GM12878 (cell line): ENCODE measurements at regions not wholly inside any gene's neighbourhood (a gene's known extent, or its start where the extent isn't known, plus 50 kb on each side); places are given as distances from the start of the nearest gene placed in this dataset.

Experiments
- ATF7 ChIP-seq: fragments of 450-650 bp; IDR thresholded peaks from 2 replicates; pipeline ENCODE4 v1.6.1; 2016; ENCODE audit warnings: low read depth, mild to moderate bottlenecking
- CREM ChIP-seq: IDR thresholded peaks from 2 replicates; pipeline ENCODE4 v1.6.1; 2014; ENCODE audit warnings: antibody characterized with exemption, low read depth
- IKZF2 ChIP-seq, 2 experiments: fragments of 450-650 bp; IDR thresholded peaks; 2 replicates each; pipeline ENCODE4 v1.6.1; 2017; ENCODE audit warnings: mild to moderate bottlenecking in 2 of 2, moderate library complexity in 2 of 2
- NR2C2 ChIP-seq: IDR thresholded peaks from 2 replicates; pipeline ENCODE4 v1.6.1; 2011; ENCODE audit warnings: borderline replicate concordance, low read depth; ENCODE audit not compliant: control insufficient read depth, insufficient read length
- REST ChIP-seq: IDR thresholded peaks from 2 replicates; pipeline ENCODE4 v1.6.1; 2012; ENCODE audit warnings: mild to moderate bottlenecking, low read depth, low read length
- RFX5 ChIP-seq: IDR thresholded peaks from 2 replicates; pipeline ENCODE4 v1.6.1; 2011; ENCODE audit warnings: low read depth, low read length, improper control_type of control experiment
- SIN3A ChIP-seq: IDR thresholded peaks from 2 replicates; pipeline ENCODE4 v1.6.1; 2012; ENCODE audit warnings: low read depth, low read length, improper control_type of control experiment
- SREBF1 ChIP-seq: IDR thresholded peaks from 2 replicates; pipeline ENCODE4 v1.6.1; 2012; ENCODE audit warnings: mild to moderate bottlenecking, low read length
- ZNF24 ChIP-seq: fragments of 450-650 bp; IDR thresholded peaks from 2 replicates; pipeline ENCODE4 v1.6.1; 2017; ENCODE audit warnings: antibody characterized with exemption, mild to moderate bottlenecking
- ZNF592 ChIP-seq: fragments of 450-650 bp; IDR thresholded peaks from 2 replicates; pipeline ENCODE4 v1.6.1; 2017; ENCODE audit warnings: mild to moderate bottlenecking, moderate library complexity
- ZZZ3 ChIP-seq: IDR thresholded peaks from 2 replicates; pipeline ENCODE4 v1.6.1; 2011; ENCODE audit warnings: low read depth; ENCODE audit not compliant: control insufficient read depth, insufficient read length
- TF ChIP-seq, protein P1 (sequence below): fragments of 150-350 bp; IDR thresholded peaks from 2 replicates; pipeline ENCODE4 v1.6.1; 2016; ENCODE audit warnings: low read depth, low read length
- TF ChIP-seq, protein P2 (sequence below): fragments of 450-650 bp; IDR thresholded peaks from 2 replicates; pipeline ENCODE4 v1.6.1; 2014; ENCODE audit warnings: mild to moderate bottlenecking
- TF ChIP-seq, protein P3 (sequence below): IDR thresholded peaks from 2 replicates; pipeline ENCODE4 v1.6.1; 2011; ENCODE audit warnings: low read depth, low read length, improper control_type of control experiment, borderline replicate concordance

- TF ChIP-seq, protein P1, sequence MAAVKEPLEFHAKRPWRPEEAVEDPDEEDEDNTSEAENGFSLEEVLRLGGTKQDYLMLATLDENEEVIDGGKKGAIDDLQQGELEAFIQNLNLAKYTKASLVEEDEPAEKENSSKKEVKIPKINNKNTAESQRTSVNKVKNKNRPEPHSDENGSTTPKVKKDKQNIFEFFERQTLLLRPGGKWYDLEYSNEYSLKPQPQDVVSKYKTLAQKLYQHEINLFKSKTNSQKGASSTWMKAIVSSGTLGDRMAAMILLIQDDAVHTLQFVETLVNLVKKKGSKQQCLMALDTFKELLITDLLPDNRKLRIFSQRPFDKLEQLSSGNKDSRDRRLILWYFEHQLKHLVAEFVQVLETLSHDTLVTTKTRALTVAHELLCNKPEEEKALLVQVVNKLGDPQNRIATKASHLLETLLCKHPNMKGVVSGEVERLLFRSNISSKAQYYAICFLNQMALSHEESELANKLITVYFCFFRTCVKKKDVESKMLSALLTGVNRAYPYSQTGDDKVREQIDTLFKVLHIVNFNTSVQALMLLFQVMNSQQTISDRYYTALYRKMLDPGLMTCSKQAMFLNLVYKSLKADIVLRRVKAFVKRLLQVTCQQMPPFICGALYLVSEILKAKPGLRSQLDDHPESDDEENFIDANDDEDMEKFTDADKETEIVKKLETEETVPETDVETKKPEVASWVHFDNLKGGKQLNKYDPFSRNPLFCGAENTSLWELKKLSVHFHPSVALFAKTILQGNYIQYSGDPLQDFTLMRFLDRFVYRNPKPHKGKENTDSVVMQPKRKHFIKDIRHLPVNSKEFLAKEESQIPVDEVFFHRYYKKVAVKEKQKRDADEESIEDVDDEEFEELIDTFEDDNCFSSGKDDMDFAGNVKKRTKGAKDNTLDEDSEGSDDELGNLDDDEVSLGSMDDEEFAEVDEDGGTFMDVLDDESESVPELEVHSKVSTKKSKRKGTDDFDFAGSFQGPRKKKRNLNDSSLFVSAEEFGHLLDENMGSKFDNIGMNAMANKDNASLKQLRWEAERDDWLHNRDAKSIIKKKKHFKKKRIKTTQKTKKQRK, result no peak
- no peak for TF ChIP-seq ZZZ3
- TF ChIP-seq ZNF592, result no peak
- TF ChIP-seq, protein P2, sequence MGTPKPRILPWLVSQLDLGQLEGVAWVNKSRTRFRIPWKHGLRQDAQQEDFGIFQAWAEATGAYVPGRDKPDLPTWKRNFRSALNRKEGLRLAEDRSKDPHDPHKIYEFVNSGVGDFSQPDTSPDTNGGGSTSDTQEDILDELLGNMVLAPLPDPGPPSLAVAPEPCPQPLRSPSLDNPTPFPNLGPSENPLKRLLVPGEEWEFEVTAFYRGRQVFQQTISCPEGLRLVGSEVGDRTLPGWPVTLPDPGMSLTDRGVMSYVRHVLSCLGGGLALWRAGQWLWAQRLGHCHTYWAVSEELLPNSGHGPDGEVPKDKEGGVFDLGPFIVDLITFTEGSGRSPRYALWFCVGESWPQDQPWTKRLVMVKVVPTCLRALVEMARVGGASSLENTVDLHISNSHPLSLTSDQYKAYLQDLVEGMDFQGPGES, result no peak
- peak; percentile 68; the same call in 1 of the 2 replicates for TF ChIP-seq SREBF1
- TF ChIP-seq ZNF24, result no peak
- TF ChIP-seq, protein P3, sequence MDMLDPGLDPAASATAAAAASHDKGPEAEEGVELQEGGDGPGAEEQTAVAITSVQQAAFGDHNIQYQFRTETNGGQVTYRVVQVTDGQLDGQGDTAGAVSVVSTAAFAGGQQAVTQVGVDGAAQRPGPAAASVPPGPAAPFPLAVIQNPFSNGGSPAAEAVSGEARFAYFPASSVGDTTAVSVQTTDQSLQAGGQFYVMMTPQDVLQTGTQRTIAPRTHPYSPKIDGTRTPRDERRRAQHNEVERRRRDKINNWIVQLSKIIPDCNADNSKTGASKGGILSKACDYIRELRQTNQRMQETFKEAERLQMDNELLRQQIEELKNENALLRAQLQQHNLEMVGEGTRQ, result no peak
- peak; percentile 79 to 80 for TF ChIP-seq IKZF2 (IDR thresholded peaks at IDR 0.05)
- TF ChIP-seq NR2C2, result no peak
- TF ChIP-seq CREM, result peak; percentile 95
- TF ChIP-seq ATF7, result peak; percentile 96
- 0 out of 2 replicates have a peak, but pooled peaks have one; percentile 46 for TF ChIP-seq RFX5
- TF ChIP-seq SIN3A, result no peak
- no peak for TF ChIP-seq REST
Observed at GRCh38 chrX:39859991-39860861, 237.5 kb downstream of the BCOR start (continued).
